OCI-LY1 (cell line): ENCODE measurements at regions not wholly inside any gene's neighbourhood (a gene's known extent, or its start where the extent isn't known, plus 50 kb on each side); places are given as distances from the start of the nearest gene placed in this dataset.

ENCODE experiments used
- EZH2 ChIP-seq: fragments of 200-600 bp; sonication (generic), shearing (Covaris generic); IDR thresholded peaks from 2 replicates; pipeline ENCODE4 v1.8.0; 2017; ENCODE audit warnings: borderline replicate concordance, mixed run types, mild to moderate bottlenecking, antibody characterized with exemption, low read length, moderate library complexity, mixed read lengths
- TF ChIP-seq, protein P1 (sequence below): fragments of 200-600 bp; sonication (generic), shearing (Covaris generic); IDR thresholded peaks from 2 replicates; pipeline ENCODE4 v1.5.1; 2017; ENCODE audit warnings: mild to moderate bottlenecking, antibody characterized with exemption, low read length, moderate library complexity, mixed read lengths

DNA sequence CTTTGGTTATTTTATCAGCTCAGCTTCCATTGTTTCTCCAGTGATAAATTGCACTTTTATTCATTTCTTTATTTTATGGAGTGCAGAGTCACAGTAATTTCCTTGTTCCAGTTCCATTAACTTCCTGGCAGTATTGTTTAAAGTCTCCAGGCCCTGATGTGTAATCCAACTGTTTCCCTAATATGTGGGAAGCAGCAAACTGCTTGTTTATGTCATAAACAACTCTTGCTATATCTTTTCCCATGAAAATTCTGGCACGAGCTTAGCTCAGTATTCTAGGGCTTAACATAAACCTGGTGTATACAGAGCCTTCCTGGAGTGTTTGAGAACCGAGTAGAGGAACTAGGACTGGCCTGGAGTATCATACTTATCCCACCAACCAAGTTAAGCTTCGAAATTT, 83.5 kb upstream of the ARGLU1 start:
- TF ChIP-seq, protein P1, sequence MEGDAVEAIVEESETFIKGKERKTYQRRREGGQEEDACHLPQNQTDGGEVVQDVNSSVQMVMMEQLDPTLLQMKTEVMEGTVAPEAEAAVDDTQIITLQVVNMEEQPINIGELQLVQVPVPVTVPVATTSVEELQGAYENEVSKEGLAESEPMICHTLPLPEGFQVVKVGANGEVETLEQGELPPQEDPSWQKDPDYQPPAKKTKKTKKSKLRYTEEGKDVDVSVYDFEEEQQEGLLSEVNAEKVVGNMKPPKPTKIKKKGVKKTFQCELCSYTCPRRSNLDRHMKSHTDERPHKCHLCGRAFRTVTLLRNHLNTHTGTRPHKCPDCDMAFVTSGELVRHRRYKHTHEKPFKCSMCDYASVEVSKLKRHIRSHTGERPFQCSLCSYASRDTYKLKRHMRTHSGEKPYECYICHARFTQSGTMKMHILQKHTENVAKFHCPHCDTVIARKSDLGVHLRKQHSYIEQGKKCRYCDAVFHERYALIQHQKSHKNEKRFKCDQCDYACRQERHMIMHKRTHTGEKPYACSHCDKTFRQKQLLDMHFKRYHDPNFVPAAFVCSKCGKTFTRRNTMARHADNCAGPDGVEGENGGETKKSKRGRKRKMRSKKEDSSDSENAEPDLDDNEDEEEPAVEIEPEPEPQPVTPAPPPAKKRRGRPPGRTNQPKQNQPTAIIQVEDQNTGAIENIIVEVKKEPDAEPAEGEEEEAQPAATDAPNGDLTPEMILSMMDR = no peak
- TF ChIP-seq EZH2 = no peak
